HEK293 (cell line): ENCODE measurements at regions not wholly inside any gene's neighbourhood (a gene's known extent, or its start where the extent isn't known, plus 50 kb on each side); places are given as distances from the start of the nearest gene placed in this dataset.

Experiments used
- CTCF ChIA-PET: fragments of 350-600 bp; formaldehyde crosslinking; extraction: SDS; loops from one replicate; lab custom pipeline; 2021; ENCODE audit warnings: antibody characterized with exemption; lab: Yijun Ruan, JAX
- POLR2A ChIA-PET: fragments of 300-600 bp; formaldehyde crosslinking; extraction: SDS; loops from one replicate; lab custom pipeline; 2020; ENCODE audit warnings: antibody characterized with exemption, inconsistent platforms; lab: Yijun Ruan, JAX
- H3K27ac ChIP-seq: fragments of 200-500 bp; sonication (Bioruptor generic); 2 replicates; pipeline ENCODE4 v1.5.1; 2014; ENCODE audit warnings: low read depth, low read length, control low read depth, inconsistent platforms; ENCODE audit errors: extremely low read depth
- H3K36me3 ChIP-seq, 2 experiments: fragments of 200-500 bp in 1 of 2; sonication (Bioruptor generic) in 1 of 2; 1 replicate in 1 of 2; 2 replicates in 1 of 2; pipeline ENCODE4 v1.5.1; 2014 to 2017; ENCODE audit warnings: inconsistent platforms in 2 of 2, low read length in 2 of 2; ENCODE audit not compliant: control insufficient read depth in 2 of 2, insufficient read depth in 1 of 2
- H3K4me1 ChIP-seq: fragments of 200-500 bp; sonication (Bioruptor generic); 2 replicates; pipeline ENCODE4 v1.5.1; 2014; ENCODE audit warnings: mild to moderate bottlenecking, low read length, inconsistent platforms; ENCODE audit not compliant: control insufficient read depth, insufficient read depth
- H3K4me3 ChIP-seq: 2 replicates; pipeline ENCODE4 v1.5.1; 2011; ENCODE audit warnings: low read depth, mild to moderate bottlenecking, control low read depth, low read length, moderate library complexity
- H3K9me3 ChIP-seq: fragments of 200-500 bp; sonication (Bioruptor generic); 2 replicates; pipeline ENCODE4 v1.5.1; 2014; ENCODE audit warnings: low read depth, low read length, inconsistent platforms; ENCODE audit not compliant: control insufficient read depth, insufficient read depth
- GLIS2 ChIP-seq: fragments of 450-650 bp; formaldehyde crosslinking; IDR thresholded peaks from 2 replicates; pipeline ENCODE4 v1.5.1; 2016; ENCODE audit warnings: missing biosample characterization, missing genetic modification characterization
- KLF1 ChIP-seq: fragments of 450-650 bp; formaldehyde crosslinking; IDR thresholded peaks from 2 replicates; pipeline ENCODE4 v1.5.1; 2016; ENCODE audit warnings: missing biosample characterization, missing genetic modification characterization
- OVOL3 ChIP-seq: fragments of 450-650 bp; formaldehyde crosslinking; IDR thresholded peaks from 2 replicates; pipeline ENCODE4 v1.5.1; 2016; ENCODE audit warnings: missing biosample characterization, missing genetic modification characterization
- PRDM2 ChIP-seq: fragments of 450-650 bp; formaldehyde crosslinking; IDR thresholded peaks from 2 replicates; pipeline ENCODE4 v1.5.1; 2016; ENCODE audit warnings: missing biosample characterization, missing genetic modification characterization, borderline replicate concordance
- SETDB1 ChIP-seq: IDR thresholded peaks from one replicate; pipeline ENCODE4 v1.6.1; 2017; ENCODE audit warnings: mild to moderate bottlenecking, low read length, moderate library complexity, mixed read lengths; ENCODE audit not compliant: insufficient read length
- YY2 ChIP-seq: fragments of 450-650 bp; formaldehyde crosslinking; IDR thresholded peaks from 2 replicates; pipeline ENCODE4 v1.5.1; 2016; ENCODE audit warnings: missing biosample characterization, missing genetic modification characterization
- ZBTB20 ChIP-seq: fragments of 450-650 bp; formaldehyde crosslinking; IDR thresholded peaks from 2 replicates; pipeline ENCODE4 v1.5.1; 2016; ENCODE audit warnings: missing biosample characterization, missing genetic modification characterization
- ZBTB21 ChIP-seq: fragments of 450-650 bp; formaldehyde crosslinking; IDR thresholded peaks from 2 replicates; pipeline ENCODE4 v1.5.1; 2017; ENCODE audit warnings: missing biosample characterization, missing genetic modification characterization
- ZBTB49 ChIP-seq: fragments of 450-650 bp; formaldehyde crosslinking; IDR thresholded peaks from 2 replicates; pipeline ENCODE4 v1.5.1; 2016; ENCODE audit warnings: missing biosample characterization, missing genetic modification characterization, low read depth
- ZEB2 ChIP-seq: fragments of 450-650 bp; formaldehyde crosslinking; IDR thresholded peaks from 2 replicates; pipeline ENCODE4 v1.5.1; 2016; ENCODE audit warnings: missing biosample characterization, missing genetic modification characterization
- ZNF10 ChIP-seq: fragments of 450-650 bp; formaldehyde crosslinking; IDR thresholded peaks from 2 replicates; pipeline ENCODE4 v1.5.1; 2017; ENCODE audit warnings: missing biosample characterization, missing genetic modification characterization
- ZNF16 ChIP-seq: fragments of 450-650 bp; formaldehyde crosslinking; IDR thresholded peaks from 2 replicates; pipeline ENCODE4 v1.5.1; 2016; ENCODE audit warnings: low read depth, missing biosample characterization, missing genetic modification characterization
- ZNF169 ChIP-seq: fragments of 450-650 bp; formaldehyde crosslinking; IDR thresholded peaks from 2 replicates; pipeline ENCODE4 v1.5.1; 2016; ENCODE audit warnings: missing biosample characterization, missing genetic modification characterization
- ZNF23 ChIP-seq: fragments of 450-650 bp; formaldehyde crosslinking; IDR thresholded peaks from 2 replicates; pipeline ENCODE4 v1.5.1; 2016; ENCODE audit warnings: missing biosample characterization, missing genetic modification characterization, borderline replicate concordance
- ZNF416 ChIP-seq: fragments of 450-650 bp; formaldehyde crosslinking; IDR thresholded peaks from 2 replicates; pipeline ENCODE4 v1.5.1; 2016; ENCODE audit warnings: missing biosample characterization, missing genetic modification characterization
- ZNF514 ChIP-seq: fragments of 450-650 bp; formaldehyde crosslinking; IDR thresholded peaks from 2 replicates; pipeline ENCODE4 v1.5.1; 2016; ENCODE audit warnings: missing biosample characterization, missing genetic modification characterization
- ZNF518A ChIP-seq: fragments of 450-650 bp; formaldehyde crosslinking; conservative IDR thresholded peaks from 2 replicates; pipeline ENCODE4 v1.5.1; 2016; ENCODE audit warnings: low read depth, missing biosample characterization, missing genetic modification characterization
- ZNF549 ChIP-seq: fragments of 450-650 bp; IDR thresholded peaks from 2 replicates; pipeline ENCODE4 v1.5.1; 2018; ENCODE audit warnings: missing biosample characterization, missing genetic modification characterization, mild to moderate bottlenecking, inconsistent platforms, moderate library complexity
- ZNF585B ChIP-seq: fragments of 450-650 bp; formaldehyde crosslinking; IDR thresholded peaks from 2 replicates; pipeline ENCODE4 v1.5.1; 2016; ENCODE audit warnings: missing biosample characterization, missing genetic modification characterization
- ZNF664 ChIP-seq: fragments of 450-650 bp; formaldehyde crosslinking; IDR thresholded peaks from 2 replicates; pipeline ENCODE4 v1.5.1; 2016; ENCODE audit warnings: missing biosample characterization, missing genetic modification characterization
- ZNF76 ChIP-seq: fragments of 450-650 bp; formaldehyde crosslinking; IDR thresholded peaks from 2 replicates; pipeline ENCODE4; 2016; ENCODE audit warnings: low read depth, missing biosample characterization, missing genetic modification characterization, borderline replicate concordance
- ZNF777 ChIP-seq: fragments of 450-650 bp; formaldehyde crosslinking; IDR thresholded peaks from 2 replicates; pipeline ENCODE4 v1.5.1; 2017; ENCODE audit warnings: missing biosample characterization, missing genetic modification characterization, borderline replicate concordance
- ZNF830 ChIP-seq: fragments of 450-650 bp; IDR thresholded peaks from 2 replicates; pipeline ENCODE4 v1.5.0; 2018; ENCODE audit warnings: missing biosample characterization, missing genetic modification characterization, low read depth, mild to moderate bottlenecking, moderate library complexity

GRCh38 chr11:43614214-43614613 lies 66.3 kb upstream of the HSD17B12 start:
- H3K36me3 ChIP-seq: no peaks in the 10 kb centered on the region
- POLR2A ChIA-PET: no interaction called here
- H3K4me3 ChIP-seq: no peak overlapping the region
- CTCF ChIA-PET: no interaction called here
- no peak overlapping the region for H3K27ac ChIP-seq
- TF ChIP-seq SETDB1: peak; percentile 70
- no peak for TF ChIP-seq YY2 (tag by site-specific recombination)
- no peak for TF ChIP-seq ZNF416 (tag by site-specific recombination)
- no peak for TF ChIP-seq ZBTB21
- no peak for TF ChIP-seq ZEB2
- TF ChIP-seq ZNF514 (tag by site-specific recombination): no peak
- H3K9me3 ChIP-seq: no peaks in the 10 kb centered on the region
- no peaks in the 10 kb centered on the region for H3K4me1 ChIP-seq

- no peak overlapping the region for H3K27ac ChIP-seq
- H3K4me1 ChIP-seq: no peaks in the 10 kb centered on the region
- no peaks in the 10 kb centered on the region for H3K9me3 ChIP-seq
- ChIA-PET POLR2A (no interaction called here), CTCF (interaction anchor here (0.6 kb wide), 1 partner anchor 44 kb away, joined by 4 read pairs; no protein-coding TSS in a partner anchor)
- H3K4me3 ChIP-seq: no peak overlapping the region
- H3K36me3 ChIP-seq: no peaks in the 10 kb centered on the region
- no peak for TF ChIP-seq ZNF169 (tag by site-specific recombination)
- no peak for TF ChIP-seq ZBTB20 (tag by site-specific recombination)
- TF ChIP-seq ZNF777 (tag by site-specific recombination): no peak
- no peak for TF ChIP-seq ZNF518A
- no peak for TF ChIP-seq ZNF585B (tag by site-specific recombination)
- no peak for TF ChIP-seq GLIS2 (tag by site-specific recombination)
- TF ChIP-seq ZNF10: no peak
- no peak for TF ChIP-seq ZNF830
- TF ChIP-seq ZNF416 (tag by site-specific recombination): no peak
- TF ChIP-seq ZNF76: no peak
- TF ChIP-seq ZNF549 (tag by site-specific recombination): no peak
- TF ChIP-seq OVOL3: no peak
- no peak for TF ChIP-seq ZNF16
- no peak for TF ChIP-seq ZNF23 (tag by site-specific recombination)
- no peak for TF ChIP-seq KLF1
- TF ChIP-seq ZBTB49 (tag by site-specific recombination): no peak
- no peak for TF ChIP-seq PRDM2 (tag by site-specific recombination)
- TF ChIP-seq ZNF664 (tag by site-specific recombination): no peak
Observed at GRCh38 chr11:43619863-43620505, 60.6 kb upstream of the HSD17B12 start.
